GM21717 (cell line): ENCODE measurements at regions not wholly inside any gene's neighbourhood (a gene's known extent, or its start where the extent isn't known, plus 50 kb on each side); places are given as distances from the start of the nearest gene placed in this dataset.

ENCODE experiments used
- ATAC-seq: cut with Tn5 transposase; IDR thresholded peaks from one replicate; pipeline ENCODE4 v1.9.1; 2021; ENCODE audit warnings: mild to moderate bottlenecking, moderate library complexity; ENCODE audit not compliant: unreplicated experiment

DNA sequence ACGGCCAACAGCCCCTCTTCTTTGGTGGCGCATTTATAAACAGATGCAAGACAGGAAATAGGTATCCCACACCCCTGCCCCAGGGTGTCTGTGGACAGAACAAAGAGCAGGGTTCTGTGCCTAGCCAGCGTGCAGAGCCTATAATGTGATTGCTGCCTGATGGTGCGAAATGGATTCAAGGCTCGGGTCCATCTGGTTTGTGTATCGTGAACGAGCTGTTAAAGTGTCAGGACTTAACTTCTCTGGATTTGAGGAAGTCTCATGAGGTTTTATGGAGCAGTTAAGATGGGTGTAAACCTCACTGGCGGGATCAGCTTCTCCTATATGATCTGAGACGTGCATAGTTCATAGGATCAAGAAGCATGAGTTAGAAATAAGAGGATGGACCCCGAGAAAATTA, 388.7 kb upstream of the TBX3 start:
- no peak for ATAC-seq

DNA sequence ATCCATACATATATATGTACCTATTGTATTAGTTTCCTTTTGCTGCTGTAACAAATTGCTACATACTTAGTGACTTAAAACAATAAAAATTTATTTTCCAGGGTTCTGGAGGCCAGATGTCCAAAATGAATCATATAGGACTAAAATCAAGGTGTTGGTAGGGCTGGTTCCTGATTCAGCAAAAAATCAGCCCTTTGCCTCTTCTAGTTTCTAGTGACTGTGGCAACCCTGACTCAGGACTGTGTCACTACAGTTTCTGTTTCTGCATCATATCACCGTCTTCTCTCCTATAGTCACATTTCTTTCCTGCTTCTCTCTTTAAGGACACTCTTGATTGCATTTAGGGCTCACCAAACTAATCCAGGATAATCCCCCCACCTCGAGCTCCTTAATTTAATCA, 386.3 kb upstream of the TBX3 start:
- no peak for ATAC-seq

DNA sequence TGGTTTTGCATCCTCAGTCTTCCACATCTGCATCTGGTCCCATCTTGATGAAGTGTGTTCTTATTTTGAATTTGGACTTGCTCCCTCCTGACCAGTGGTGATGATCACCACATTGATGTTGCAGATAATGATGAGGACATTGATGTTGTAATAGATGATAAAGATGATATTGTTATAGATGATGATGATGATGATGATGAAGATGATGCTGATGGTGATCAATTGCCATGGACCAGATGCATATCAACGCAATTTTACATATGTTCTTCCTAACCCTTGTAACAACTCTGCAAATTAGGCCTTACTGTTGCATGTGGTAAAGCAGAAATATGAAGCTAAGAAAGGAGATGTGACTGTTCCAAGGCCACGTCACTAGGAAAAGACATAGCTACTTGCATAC, 380.3 kb upstream of the TBX3 start:
- no peak for ATAC-seq

DNA sequence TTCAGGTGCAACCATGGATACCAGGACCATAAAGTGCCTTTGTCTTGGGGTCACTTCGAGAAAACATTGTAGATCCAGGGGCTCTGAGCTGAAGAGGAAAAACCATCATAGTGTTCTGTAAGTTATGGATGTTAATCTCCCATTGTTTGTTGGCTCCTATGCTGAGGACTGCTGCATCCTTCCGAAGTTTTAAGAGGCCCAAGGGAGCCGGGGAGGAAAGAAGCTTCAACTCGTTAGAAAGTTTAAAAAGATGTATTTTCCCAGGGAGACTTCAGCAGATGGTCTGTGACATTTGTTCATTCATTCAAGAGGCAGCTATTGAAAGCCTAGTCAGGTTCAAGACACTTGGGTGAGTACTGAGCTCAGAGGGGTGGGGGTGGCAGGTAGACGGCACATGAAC, 378.8 kb upstream of the TBX3 start:
- no peak for ATAC-seq

DNA sequence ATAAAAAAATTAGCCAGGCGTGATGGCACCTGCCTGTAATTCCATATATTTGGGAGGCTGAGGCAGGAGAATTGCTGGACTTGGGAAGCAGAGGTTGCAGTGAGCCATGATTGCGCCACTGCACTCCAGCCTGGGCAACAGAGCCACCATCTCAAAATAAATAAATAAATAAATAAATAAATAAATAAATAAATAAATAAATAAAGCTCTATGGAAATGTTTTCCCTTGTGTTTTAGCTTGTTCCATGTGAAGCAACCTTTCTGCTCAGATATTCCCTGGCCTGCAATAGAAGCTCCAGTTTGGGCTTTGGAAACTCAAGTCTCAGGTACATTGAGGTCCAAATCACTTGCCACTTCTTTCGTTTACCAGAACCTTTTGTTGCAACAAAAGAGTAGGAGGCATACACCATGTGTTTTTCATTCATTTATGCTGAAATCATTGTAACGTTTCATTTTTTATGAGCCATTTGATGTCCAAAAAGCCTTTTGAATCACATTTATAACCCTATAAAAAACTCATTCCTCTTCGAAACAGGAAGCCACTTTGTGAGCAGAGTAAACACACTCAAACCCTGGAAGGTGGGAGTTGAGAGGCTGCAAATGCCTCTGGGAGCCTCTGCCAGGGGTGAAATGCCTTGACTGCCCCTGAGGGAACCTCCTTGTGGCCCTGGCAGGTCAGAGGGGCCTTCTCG, 376.6 kb upstream of the TBX3 start:
- no peak for ATAC-seq

DNA sequence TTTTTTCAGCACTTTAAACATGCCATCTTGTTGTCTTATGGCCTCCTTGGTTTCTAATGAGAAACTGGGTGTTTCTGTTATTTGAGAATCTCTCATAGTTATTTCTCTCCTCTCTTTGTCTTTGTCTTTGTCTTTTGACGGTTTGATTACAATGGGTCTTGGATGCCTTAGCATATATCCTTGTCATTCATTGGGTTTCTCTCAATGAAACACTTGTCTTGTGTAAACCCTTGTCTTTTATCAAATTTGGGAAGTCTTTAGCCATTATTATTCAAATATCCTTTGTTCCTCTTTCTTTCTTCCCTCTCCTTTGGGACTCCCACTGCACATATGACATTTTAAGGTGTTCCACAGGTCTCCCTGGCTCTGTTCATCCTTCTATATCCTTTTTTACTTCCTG, 373.5 kb upstream of the TBX3 start:
- no peak for ATAC-seq

DNA sequence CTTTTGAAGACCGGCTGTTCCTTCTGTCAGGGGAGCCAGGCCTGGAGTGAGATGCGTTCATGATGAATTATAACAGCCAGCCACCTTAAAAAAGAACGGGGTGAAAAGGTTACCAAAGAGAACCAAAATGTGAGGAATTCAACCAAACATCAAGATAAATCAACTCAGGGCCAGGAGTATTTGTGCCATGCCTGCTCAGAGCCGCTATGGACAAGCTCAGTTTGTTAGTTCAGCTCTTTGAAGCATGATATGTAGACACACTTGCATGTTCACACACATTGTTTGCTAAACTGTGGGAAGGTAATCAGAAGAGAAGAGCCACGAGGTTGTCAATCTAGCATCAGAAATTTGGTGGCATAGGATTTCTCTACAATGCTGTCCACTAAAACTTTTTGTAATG, 367.4 kb upstream of the TBX3 start:
- no peak for ATAC-seq

DNA sequence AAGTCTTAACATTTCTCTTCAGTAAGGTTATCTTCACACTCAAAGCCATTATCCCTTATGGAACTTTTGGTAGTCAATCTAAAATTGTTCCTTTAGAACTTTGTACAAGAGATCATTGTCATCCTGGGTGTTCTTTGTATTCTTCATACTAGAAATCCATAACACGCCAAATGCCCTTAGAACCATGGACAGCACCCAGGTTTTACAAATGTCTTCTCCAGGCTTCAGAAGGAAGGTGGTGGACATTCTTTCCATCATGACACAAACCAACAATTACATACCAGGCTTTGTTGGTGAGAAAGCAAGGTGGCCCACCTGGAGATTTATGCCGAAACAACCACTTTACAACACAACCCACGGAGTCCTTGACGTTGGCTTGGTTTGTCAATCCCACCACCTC, 365.6 kb upstream of the TBX3 start:
- ATAC-seq, result no peak

DNA sequence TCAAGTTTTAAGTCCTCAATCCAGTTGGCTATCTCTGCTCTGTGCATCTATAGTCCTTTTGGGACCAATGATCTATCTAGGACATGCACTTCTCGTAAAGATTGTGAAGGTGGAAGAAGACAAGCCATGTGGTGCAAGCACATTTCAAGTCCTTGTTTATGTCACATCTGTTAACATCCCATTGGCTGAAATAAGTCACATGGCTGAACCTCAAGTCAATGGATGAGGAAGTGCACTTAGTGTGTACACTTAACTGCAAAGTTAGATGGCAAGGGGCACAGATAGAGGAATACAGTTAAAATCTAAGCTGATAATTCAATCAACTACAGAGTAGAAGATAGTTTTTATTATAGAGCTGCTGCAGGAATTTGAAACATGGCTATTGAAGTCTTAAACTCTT, 362.8 kb upstream of the TBX3 start:
- ATAC-seq, result no peak

DNA sequence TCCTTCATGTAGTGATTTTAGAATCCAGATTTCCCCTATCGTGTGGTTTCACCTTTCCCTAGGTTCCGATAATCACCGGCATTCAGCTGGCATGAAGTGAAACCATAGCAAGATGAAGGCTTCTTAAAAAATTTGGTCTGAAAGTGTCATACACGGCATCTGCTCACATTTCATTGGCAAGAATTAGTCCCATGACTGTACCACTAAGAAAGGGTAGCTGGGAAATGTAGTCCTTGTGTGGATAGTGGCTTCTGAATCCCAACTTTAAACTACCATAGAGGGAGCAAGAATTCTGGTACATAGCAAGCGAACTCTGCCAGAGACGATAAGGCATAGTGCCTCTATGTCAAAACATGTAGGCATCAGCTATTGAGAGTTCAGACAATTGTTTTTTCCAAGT, 360.1 kb upstream of the TBX3 start:
- no peak for ATAC-seq

DNA sequence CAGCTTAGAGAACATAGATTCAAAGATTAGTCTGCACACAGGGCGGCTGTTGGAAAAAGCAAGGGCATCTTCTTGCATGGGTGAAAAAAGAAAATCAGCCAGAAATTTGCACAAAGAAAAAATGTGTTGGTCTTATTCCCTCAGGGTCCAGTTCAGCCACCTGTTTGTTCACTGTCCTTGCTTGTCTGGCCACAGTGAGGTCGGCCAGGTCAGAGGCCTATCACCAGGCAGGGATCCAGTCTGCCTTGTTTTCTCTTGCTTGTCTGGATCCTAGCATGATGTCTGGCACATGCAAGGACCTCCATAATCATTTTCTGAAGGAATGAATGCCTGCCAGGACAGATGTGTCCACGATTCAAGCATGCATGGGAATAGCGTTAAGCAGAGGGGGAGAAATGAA, 359.1 kb upstream of the TBX3 start:
- ATAC-seq, result no peak

DNA sequence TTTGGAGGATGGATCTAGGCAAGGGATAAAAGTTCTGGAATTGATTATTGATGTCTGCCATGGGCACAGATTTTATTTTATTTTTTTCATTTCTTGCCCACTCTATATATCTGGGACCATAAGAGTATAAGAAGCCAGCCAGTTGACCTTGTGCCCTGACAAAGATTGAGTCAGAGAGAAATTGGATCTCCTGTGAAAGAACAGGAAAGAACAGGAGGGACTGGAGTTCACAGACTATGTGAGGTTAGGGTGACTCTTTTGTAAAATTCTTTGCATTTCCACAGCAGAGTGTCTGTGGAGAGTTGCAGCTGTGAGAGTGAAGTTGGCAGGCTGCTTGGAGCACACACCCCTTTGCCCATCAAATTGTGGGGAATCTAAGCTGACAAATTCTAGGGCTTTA, 358.4 kb upstream of the TBX3 start:
- no peak for ATAC-seq

DNA sequence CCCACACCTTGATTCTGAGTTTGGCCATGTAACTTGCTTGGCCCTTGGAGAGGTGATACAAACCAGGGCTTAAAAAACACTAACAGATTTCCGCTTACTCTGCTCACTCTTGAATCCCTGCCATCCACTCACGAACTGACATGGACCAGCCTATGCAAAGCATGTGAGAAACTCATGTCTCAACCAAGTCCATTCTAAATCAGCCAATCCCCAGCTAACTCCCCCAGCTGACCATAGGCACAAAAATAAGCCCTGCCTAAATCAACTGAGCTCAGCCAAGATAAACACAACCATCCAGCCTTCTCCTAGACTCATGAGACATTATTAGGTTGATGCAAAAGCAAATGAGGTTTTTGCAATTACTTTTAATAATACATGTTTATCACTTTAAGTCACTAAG, 353.9 kb upstream of the TBX3 start:
- ATAC-seq, result no peak

DNA sequence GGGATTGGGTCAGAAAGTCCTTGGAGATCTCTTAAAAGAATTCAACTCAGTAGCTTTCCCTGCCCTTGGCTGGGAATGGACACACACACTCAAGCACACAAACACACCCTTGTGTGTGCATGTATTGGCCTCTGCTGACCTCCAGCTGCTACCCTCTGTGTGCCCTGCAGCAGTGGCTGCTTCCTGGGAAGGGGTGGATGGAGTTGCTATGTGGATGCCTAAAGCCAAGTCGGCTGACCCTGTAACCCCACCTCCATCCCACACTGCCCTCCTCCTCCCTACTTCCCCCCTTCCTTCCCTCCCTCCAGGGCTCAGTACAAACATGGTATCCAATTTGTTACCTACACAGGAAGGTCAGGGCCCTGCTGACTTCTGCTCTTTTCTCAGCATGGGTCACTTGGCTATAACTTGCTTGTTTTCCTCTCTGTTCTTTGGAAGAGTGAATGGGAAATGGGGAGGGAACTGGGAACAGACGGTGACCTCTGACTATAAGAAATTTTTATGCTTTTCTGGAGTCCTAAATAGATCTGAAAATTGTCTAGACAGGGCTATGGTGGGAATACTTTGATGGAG, 351.6 kb upstream of the TBX3 start:
- no peak for ATAC-seq

DNA sequence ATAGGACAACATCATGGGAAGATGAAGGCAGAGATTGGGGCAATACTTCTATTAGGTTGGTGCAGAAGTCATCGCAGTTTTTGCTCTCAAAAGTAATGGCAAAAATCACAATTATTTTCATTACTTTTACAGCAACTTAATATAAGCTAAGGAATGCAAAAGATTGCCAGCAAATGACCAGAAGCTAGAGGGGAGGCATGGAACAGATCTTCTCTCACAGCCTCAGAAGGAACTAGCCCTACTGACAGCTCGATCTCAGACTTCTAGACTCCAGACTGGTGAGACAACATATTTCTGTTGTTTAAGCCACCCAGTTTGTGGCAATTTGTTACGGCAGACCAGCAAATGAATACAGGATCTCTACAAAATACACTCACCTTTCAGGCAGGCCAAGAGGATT, 348.5 kb upstream of the TBX3 start:
- no peak for ATAC-seq

DNA sequence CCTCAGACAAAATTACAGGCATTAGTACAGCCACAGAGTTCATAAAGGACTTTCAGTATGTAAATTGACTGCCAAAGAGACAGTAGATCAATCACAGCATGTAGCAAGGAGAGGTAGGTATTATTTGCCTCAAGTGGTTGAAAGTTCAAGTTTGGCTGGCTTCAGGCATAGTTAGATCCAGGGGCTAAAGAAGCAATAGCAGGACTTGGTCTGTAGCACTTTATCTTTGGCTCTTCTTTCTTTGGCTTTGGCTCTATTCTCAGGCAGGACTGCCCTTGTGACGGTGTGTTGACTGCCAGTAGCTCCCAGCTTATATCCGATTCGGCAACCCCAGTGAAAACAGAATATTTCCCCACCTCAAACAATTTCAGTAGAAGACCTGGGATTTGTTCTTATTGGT, 346.0 kb upstream of the TBX3 start:
- ATAC-seq, result no peak

DNA sequence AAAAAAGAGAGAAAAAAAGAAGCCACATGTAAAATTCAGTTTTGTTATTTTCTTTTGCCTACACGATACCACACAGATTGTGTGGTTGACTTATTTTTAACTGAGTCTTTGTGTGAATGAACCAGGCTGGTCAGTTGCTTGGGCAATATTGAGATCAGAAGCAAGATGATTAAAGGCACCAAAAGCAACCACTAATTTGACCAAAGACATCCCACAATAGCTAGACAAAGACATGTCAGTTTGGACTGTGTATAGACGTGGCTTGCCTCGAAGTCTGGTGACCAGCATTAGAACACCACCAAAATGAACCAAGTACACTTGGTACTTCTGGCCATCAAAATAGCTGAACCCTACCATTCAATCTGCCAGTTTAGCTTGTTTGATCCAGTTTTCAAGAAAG, 340.6 kb upstream of the TBX3 start:
- ATAC-seq, result no peak

DNA sequence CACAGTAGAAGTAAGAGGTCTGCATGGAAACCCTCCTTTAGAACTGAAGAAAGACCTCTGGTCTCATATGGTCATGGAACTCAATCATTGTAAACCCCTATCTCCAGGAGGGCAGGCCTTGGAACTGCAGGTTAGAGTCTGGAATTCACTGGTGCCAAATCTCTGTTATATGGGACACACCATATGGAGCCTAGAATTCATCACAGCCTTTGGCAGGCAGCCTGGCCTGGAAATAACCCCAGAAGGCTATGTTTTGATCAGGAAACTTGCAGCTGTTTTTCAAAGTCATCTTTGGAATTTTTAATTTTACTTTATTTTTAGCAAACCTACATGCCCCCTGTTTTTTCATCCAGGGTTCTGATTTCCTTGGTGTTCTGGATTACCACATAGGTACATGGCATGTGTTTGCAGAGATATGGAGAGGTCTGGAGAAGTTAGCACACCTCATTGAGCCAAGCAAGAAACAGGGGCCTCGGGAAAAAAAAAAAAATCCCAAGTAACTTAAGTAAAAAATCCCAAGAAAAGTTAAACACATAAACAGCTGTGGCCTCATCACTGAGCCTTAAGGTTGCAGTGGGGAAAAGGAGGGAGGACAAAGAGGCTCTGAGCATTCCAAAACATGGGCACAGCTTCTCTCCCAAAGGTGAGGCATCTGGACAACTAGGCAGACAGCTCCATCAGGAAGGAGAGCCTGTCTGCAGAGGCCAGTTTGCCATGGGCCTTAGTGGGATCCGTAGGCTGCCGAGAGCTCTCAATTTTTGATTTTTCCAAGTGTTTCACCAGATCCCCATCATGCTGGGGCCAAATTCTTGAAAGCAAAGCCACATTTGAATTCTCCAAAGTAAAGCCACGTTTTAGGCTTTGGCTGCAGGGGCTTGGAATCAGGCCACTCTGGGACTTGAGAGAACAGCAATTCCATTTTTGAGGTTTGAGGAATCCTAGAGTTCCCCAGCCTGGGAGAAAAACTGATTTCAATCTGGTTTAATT, 339.6 kb upstream of the TBX3 start:
- no peak for ATAC-seq

DNA sequence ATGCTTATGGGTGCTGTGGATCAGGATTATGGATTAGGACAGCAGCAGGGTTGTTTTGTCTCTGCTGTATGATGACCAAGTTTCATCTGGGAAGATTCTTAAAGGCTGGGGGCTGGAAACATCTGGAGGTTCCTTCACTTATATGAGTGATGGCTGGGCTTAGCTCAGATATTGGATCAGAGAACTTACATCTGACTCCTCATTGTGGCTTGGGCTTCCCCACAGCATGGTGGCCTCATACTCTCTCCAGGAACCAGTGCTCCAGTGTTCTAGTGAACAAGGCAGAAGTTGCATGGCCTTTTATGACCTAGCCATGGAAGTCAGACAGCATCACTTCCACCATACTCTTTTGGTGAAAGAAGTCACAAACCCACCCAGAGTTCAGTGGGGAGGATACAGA, 336.1 kb upstream of the TBX3 start:
- ATAC-seq, result no peak

DNA sequence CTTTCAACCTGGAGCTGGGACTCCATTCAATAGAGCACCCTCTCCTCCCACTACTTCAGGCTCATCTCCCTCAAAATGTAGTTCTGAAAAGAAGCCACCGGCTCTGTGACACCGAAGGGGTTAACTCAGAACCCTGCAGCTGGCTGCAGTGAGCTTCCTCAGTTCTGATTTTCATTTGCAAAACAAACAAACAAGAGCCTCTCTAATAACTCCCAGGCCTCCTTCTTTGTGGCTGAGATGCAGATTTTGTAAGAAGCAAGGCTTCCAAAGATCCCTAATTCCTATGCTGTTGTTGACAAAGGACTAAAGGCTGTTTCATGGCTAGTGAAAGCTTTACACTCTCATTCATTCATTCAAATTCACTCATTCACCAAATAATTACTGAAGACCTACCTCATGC, 333.4 kb upstream of the TBX3 start:
- no peak for ATAC-seq

DNA sequence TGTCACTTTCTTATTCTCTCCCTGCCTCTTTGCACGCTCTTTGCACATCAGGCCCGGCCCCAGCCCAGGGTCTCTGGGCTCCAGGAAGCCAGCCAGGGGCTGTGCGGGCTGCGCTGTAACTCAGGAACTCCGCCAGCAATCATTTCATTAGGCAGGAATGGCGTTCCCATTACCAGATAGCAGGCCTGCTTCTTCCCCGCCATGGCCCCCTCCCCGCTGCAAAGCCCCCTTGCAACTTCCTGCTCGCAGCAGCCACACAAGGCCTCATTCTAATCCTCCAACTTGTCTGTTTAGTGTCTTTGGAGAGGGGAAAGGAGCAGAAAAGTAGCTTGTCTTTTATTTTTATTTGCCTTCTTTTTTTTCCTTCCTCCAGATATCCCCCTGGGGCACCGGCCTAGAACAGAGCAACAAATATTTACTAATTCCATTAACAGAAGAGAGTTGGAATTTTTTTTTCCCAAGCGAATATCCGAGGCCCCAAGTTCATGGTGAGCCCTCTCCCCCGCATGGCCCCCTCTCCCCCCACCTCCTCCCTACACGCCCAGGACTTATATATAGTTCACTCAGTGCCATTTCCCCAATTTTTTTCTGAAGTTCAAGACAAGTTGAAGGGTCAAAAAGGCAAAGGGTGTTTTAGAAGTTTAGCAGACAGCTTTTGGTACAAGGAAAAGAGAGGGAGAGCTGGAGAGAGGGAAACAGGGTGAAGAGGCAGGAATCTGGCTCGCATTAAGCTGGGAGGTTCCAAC, 329.4 kb upstream of the TBX3 start:
- no peak for ATAC-seq
